Right atrium auricular region (tissue), 2 donors: ENCODE measurements at regions not wholly inside any gene's neighbourhood (a gene's known extent, or its start where the extent isn't known, plus 50 kb on each side); places are given as distances from the start of the nearest gene placed in this dataset.

Experiments
- DNase-seq: peaks from one replicate; pipeline ENCODE4 v3.0.0-alpha.2; 2019; ENCODE audit warnings: low spot score
- H3K27ac ChIP-seq, 2 donors: fragments of 200-600 bp; sonication (generic); 1 replicate in 1 of 2; 2 replicates in 1 of 2; pipeline ENCODE4 v1.5.1; 2016 to 2019
- H3K27me3 ChIP-seq, 2 donors: fragments of 200-600 bp; sonication (generic); one replicate each; pipeline versions ENCODE4 v1.5.1 to v1.6.0; 2017 to 2019
- H3K36me3 ChIP-seq: fragments of 200-600 bp; sonication (generic); one replicate; pipeline ENCODE4 v1.5.1; 2016
- H3K4me1 ChIP-seq, 2 donors: fragments of 200-600 bp; sonication (generic); one replicate each; pipeline versions ENCODE4 v1.5.1 to v1.6.0; 2017 to 2019
- H3K4me3 ChIP-seq, 2 donors: fragments of 200-600 bp; sonication (generic); 1 replicate in 1 of 2; 2 replicates in 1 of 2; pipeline ENCODE4 v1.5.1; 2017 to 2019; ENCODE audit warnings: mild to moderate bottlenecking in 1 of 2, moderate library complexity in 1 of 2
- H3K9me3 ChIP-seq, 2 donors: fragments of 200-600 bp; sonication (generic); one replicate each; pipeline ENCODE4 v1.5.1; 2019
- TF ChIP-seq, protein P1 (sequence below), 2 donors: fragments of 200-600 bp; sonication (generic); IDR thresholded peaks; one replicate each; pipeline ENCODE4 v1.5.1; 2019; ENCODE audit warnings: antibody characterized with exemption in 2 of 2

DNA sequence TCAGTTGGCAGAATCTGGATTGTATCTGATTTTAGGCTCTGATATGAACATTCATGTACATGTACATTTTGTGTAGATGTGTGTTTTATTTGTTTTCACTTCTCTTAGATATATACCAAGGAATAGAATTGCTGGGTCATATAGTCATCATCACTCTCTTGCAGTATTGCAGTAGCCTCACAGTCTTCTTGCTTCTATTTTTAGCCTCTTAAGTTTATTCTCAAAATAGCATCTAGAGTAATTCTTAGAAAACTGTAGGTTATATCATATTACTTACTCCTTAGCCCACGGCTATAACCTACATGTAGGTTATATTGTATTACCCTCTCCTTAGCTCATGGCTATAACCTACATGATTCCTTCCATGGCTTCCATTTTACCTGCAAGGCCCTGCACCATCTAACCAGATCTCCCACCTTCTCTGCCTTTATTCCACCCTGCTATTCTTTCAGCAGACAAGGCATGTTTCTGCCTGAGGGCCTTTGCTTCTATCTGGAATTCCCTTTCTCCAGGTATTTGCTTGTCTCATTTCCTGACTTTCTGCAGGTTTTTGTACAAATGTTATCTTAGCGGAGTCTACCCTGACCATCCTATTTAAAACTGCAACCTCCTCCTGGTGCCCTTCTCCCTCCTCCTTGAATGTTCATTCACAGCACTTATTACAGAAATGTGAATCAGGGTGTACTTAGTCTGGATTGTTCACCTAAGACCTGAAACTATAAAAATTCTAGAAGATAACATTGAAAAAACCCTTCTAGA lies 109.0 kb upstream of the ETV3 start:
- Histone ChIP-seq H3K36me3 (no peaks in the 10 kb centered on the region), H3K4me3 (no peak overlapping the region), H3K9me3 (no peaks in the 10 kb centered on the region), H3K27me3 (no peaks in the 10 kb centered on the region), H3K27ac (no peak overlapping the region), H3K4me1 (no peaks in the 10 kb centered on the region)
- TF ChIP-seq, protein P1, sequence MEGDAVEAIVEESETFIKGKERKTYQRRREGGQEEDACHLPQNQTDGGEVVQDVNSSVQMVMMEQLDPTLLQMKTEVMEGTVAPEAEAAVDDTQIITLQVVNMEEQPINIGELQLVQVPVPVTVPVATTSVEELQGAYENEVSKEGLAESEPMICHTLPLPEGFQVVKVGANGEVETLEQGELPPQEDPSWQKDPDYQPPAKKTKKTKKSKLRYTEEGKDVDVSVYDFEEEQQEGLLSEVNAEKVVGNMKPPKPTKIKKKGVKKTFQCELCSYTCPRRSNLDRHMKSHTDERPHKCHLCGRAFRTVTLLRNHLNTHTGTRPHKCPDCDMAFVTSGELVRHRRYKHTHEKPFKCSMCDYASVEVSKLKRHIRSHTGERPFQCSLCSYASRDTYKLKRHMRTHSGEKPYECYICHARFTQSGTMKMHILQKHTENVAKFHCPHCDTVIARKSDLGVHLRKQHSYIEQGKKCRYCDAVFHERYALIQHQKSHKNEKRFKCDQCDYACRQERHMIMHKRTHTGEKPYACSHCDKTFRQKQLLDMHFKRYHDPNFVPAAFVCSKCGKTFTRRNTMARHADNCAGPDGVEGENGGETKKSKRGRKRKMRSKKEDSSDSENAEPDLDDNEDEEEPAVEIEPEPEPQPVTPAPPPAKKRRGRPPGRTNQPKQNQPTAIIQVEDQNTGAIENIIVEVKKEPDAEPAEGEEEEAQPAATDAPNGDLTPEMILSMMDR (IDR thresholded peaks at IDR 0.05) = no peak
- no peak for DNase-seq

- H3K4me3 ChIP-seq = no peak overlapping the region
- no peaks in the 10 kb centered on the region for H3K4me1 ChIP-seq
- no peaks in the 10 kb centered on the region for H3K9me3 ChIP-seq
- TF ChIP-seq, protein P1 (IDR thresholded peaks at IDR 0.05) = no peak
- H3K27ac ChIP-seq = no peak overlapping the region
- H3K27me3 ChIP-seq = no peaks in the 10 kb centered on the region
- H3K36me3 ChIP-seq = no peaks in the 10 kb centered on the region
- no peak for DNase-seq
Measured at GRCh38 chr1:157245823-157246222, 107.6 kb upstream of the ETV3 start.

- TF ChIP-seq, protein P1 (IDR thresholded peaks at IDR 0.05) = no peak
- H3K27ac ChIP-seq = no peak overlapping the region
- H3K27me3 ChIP-seq = no peaks in the 10 kb centered on the region
- H3K9me3 ChIP-seq = no peaks in the 10 kb centered on the region
- H3K4me1 ChIP-seq = no peaks in the 10 kb centered on the region
- H3K4me3 ChIP-seq = no peak overlapping the region
- DNase-seq = no peak
- H3K36me3 ChIP-seq = no peaks in the 10 kb centered on the region
Measured at GRCh38 chr1:157241185-157241538, 103.0 kb upstream of the ETV3 start.

DNA sequence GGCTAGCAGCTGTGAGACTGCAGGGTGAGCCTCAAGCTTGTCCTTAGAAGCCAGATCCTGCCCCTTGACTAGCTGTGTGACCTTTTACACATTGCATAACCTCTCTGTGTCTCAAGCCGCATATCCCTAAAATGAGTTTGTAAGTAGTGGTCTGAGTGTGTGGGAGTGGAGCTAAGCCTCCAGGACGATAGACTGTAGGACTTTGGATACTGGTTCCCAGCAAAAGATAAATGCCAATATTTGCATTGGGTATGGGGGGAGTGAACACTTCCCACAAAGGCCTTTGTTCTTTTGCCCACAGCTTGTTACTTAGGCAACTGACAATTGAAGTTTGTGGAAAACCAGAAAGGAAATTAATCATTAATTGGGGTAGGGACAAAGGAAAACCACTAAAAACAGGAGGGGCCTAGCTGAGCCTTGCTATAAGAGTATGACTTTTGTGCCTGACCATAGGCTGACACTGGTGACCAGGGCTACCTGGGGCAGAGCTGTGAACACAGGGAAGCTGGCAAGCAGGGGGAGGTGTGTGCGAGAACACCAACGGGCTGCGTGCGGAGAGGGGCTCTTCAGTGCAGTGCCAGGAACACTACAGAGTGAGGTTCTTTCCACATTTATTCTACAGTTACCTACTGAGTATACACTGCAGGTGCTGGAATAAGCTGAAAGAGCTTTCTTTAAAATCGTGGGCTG lies 102.4 kb upstream of the ETV3 start:
- H3K4me3 ChIP-seq = no peak overlapping the region
- no peaks in the 10 kb centered on the region for H3K36me3 ChIP-seq
- no peaks in the 10 kb centered on the region for H3K4me1 ChIP-seq
- no peaks in the 10 kb centered on the region for H3K27me3 ChIP-seq
- H3K9me3 ChIP-seq = no peaks in the 10 kb centered on the region
- no peak for DNase-seq
- no peak overlapping the region for H3K27ac ChIP-seq
- TF ChIP-seq, protein P1 (IDR thresholded peaks at IDR 0.05) = no peak

DNA sequence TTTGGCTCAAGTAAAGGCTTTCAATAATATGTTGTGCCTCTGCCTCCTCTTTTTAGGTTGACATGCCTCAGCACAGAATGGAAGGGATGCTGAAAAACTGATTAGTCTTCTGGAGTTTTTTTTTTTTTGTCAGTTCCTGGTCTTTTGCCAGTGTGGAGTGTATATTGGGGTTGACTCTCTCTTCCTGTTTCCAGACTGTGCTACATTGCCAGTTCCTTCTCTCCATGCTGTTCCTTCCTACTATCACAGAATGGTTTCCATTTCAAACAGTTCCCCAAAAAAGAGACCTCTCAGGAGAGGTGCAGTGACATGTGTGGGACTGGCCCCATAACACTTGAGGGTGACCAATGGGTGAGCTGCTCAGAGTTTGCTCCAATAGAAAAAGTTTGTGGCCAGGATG lies 101.7 kb upstream of the ETV3 start:
- no peaks in the 10 kb centered on the region for H3K36me3 ChIP-seq
- no peak overlapping the region for H3K27ac ChIP-seq
- no peaks in the 10 kb centered on the region for H3K9me3 ChIP-seq
- TF ChIP-seq, protein P1 (IDR thresholded peaks at IDR 0.05) = no peak
- H3K4me1 ChIP-seq = no peaks in the 10 kb centered on the region
- no peak for DNase-seq
- no peak overlapping the region for H3K4me3 ChIP-seq
- H3K27me3 ChIP-seq = no peaks in the 10 kb centered on the region
